ENCODE measurements at regions not wholly inside any gene's neighbourhood (a gene's known extent, or its start where the extent isn't known, plus 50 kb on each side); places are given as distances from the start of the nearest gene placed in this dataset.
A peak's percentile ranks its signal among the peaks of the same experiment; 100 is the strongest.

- Histone ChIP-seq H4K91ac (ENCODE audit: low read depth, low read length) (no peak overlapping the region), H3K9ac (ENCODE audit: low read length) (no peak overlapping the region), H3K23ac (ENCODE audit: low read length) (no peak overlapping the region), H2BK5ac (ENCODE audit: low read depth, low read length, poor library complexity) (no peak overlapping the region), H3K4ac (ENCODE audit: low read depth, low read length) (no peak overlapping the region), H3K27me3 (ENCODE audit: insufficient read depth, low read length) (no peaks in the 10 kb centered on the region), H3K79me2 (ENCODE audit: control insufficient read depth, insufficient read depth, low read length, poor library complexity) (no peaks in the 10 kb centered on the region), H3K18ac (ENCODE audit: low read length) (no peak overlapping the region), H4K12ac (ENCODE audit: low read depth, low read length) (no peak overlapping the region), H3K14ac (ENCODE audit: low read length) (no peak overlapping the region), H3K79me1 (ENCODE audit: low read length) (no peaks in the 10 kb centered on the region), H2AK5ac (ENCODE audit: low read length) (no peak overlapping the region), H4K8ac (ENCODE audit: low read depth, low read length) (no peak overlapping the region), H3K4me3 (ENCODE audit: low read depth, low read length) (no peak overlapping the region), H3K4me2 (ENCODE audit: low read length) (no peak overlapping the region), H3K36me3 (ENCODE audit: control insufficient read depth in 1 of 2, insufficient read depth in 2 of 2, low read length in 2 of 2) (no peaks in the 10 kb centered on the region), H2BK12ac (ENCODE audit: low read length) (no peak overlapping the region), H3K4me1 (ENCODE audit: control insufficient read depth in 1 of 2, insufficient read depth in 2 of 2, low read length in 2 of 2) (no peaks in the 10 kb centered on the region), H2BK120ac (ENCODE audit: insufficient read depth, low read length, poor library complexity) (no peak overlapping the region), H3K9me3 (ENCODE audit: insufficient read depth, low read depth, low read length) (no peaks in the 10 kb centered on the region), H2AFZ (ENCODE audit: insufficient read depth, low read length, poor library complexity) (no peak overlapping the region), H3K27ac (ENCODE audit: low read depth, low read length) (no peak overlapping the region)
- no CpG with 5 or more reads among the region's 3 CpGs for WGBS (ENCODE audit: extremely low coverage, insufficient coverage, insufficient read length)
- peak in 1 of 2 donors; percentile 6 for DNase-seq
Measured at GRCh38 chr7:53658951-53659350, 623.5 kb downstream of the POM121L12 start.

DNA sequence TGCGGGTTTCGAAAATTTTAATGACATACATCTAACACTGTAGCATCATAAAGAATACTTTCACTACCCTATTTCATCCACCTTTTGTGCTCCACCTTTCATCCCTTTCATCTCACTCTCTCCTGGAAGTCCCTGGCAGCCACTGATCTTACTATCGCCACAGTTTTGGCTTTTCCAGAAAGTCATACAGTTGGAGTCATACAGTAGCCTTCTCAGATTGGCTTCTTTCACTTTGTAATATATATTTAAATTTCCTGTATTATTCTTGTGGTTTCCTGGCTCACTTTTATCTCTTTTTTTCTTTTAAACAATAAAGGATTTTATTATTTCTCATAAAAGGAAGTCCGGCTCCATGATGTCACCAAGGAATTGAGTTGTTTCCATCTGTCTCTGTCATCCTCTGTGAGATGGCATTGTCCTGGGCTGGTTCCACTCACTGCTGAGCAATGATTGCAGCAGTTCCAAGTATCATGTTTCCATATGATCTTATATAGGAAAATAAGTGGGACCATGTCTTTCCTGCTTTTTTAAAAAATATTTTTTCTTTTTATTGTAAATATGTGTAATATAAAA is 626.3 kb downstream of the POM121L12 start:
- Histone ChIP-seq H2AFZ (ENCODE audit: insufficient read depth, low read length, poor library complexity) (no peak overlapping the region), H2BK12ac (ENCODE audit: low read length) (no peak overlapping the region), H3K27me3 (ENCODE audit: insufficient read depth, low read length) (no peaks in the 10 kb centered on the region), H3K14ac (ENCODE audit: low read length) (no peak overlapping the region), H3K4ac (ENCODE audit: low read depth, low read length) (no peak overlapping the region), H4K12ac (ENCODE audit: low read depth, low read length) (no peak overlapping the region), H3K27ac (ENCODE audit: low read depth, low read length) (no peak overlapping the region), H3K9me3 (ENCODE audit: insufficient read depth, low read depth, low read length) (no peaks in the 10 kb centered on the region), H3K79me2 (ENCODE audit: control insufficient read depth, insufficient read depth, low read length, poor library complexity) (no peaks in the 10 kb centered on the region), H3K9ac (ENCODE audit: low read length) (no peak overlapping the region), H3K36me3 (ENCODE audit: control insufficient read depth in 1 of 2, insufficient read depth in 2 of 2, low read length in 2 of 2) (no peaks in the 10 kb centered on the region), H3K4me2 (ENCODE audit: low read length) (no peak overlapping the region), H3K4me1 (ENCODE audit: control insufficient read depth in 1 of 2, insufficient read depth in 2 of 2, low read length in 2 of 2) (no peaks in the 10 kb centered on the region), H3K79me1 (ENCODE audit: low read length) (no peaks in the 10 kb centered on the region), H4K8ac (ENCODE audit: low read depth, low read length) (no peak overlapping the region), H2AK5ac (ENCODE audit: low read length) (no peak overlapping the region), H3K4me3 (ENCODE audit: low read depth, low read length) (no peak overlapping the region), H3K23ac (ENCODE audit: low read length) (no peak overlapping the region), H2BK5ac (ENCODE audit: low read depth, low read length, poor library complexity) (no peak overlapping the region), H4K91ac (ENCODE audit: low read depth, low read length) (no peak overlapping the region), H3K18ac (ENCODE audit: low read length) (no peak overlapping the region), H2BK120ac (ENCODE audit: insufficient read depth, low read length, poor library complexity) (no peak overlapping the region)
- no peak for DNase-seq
- WGBS (ENCODE audit: extremely low coverage, insufficient coverage, insufficient read length): no CpG with 5 or more reads among the region's 4 CpGs

GRCh38 chr7:53672681-53673080 is 637.2 kb downstream of the POM121L12 start:
- Histone ChIP-seq H2BK120ac (ENCODE audit: insufficient read depth, low read length, poor library complexity) (no peak overlapping the region), H3K4me2 (ENCODE audit: low read length) (no peak overlapping the region), H2BK5ac (ENCODE audit: low read depth, low read length, poor library complexity) (no peak overlapping the region), H3K27ac (ENCODE audit: low read depth, low read length) (no peak overlapping the region), H3K4me1 (ENCODE audit: control insufficient read depth in 1 of 2, insufficient read depth in 2 of 2, low read length in 2 of 2) (no peaks in the 10 kb centered on the region), H2BK12ac (ENCODE audit: low read length) (no peak overlapping the region), H3K18ac (ENCODE audit: low read length) (no peak overlapping the region), H3K9ac (ENCODE audit: low read length) (no peak overlapping the region), H4K91ac (ENCODE audit: low read depth, low read length) (no peak overlapping the region), H3K79me2 (ENCODE audit: control insufficient read depth, insufficient read depth, low read length, poor library complexity) (no peaks in the 10 kb centered on the region), H3K14ac (ENCODE audit: low read length) (no peak overlapping the region), H3K36me3 (ENCODE audit: control insufficient read depth in 1 of 2, insufficient read depth in 2 of 2, low read length in 2 of 2) (no peaks in the 10 kb centered on the region), H3K23ac (ENCODE audit: low read length) (no peak overlapping the region), H3K9me3 (ENCODE audit: insufficient read depth, low read depth, low read length) (no peaks in the 10 kb centered on the region), H3K27me3 (ENCODE audit: insufficient read depth, low read length) (no peaks in the 10 kb centered on the region), H2AFZ (ENCODE audit: insufficient read depth, low read length, poor library complexity) (no peak overlapping the region), H4K8ac (ENCODE audit: low read depth, low read length) (no peak overlapping the region), H3K79me1 (ENCODE audit: low read length) (no peaks in the 10 kb centered on the region), H3K4ac (ENCODE audit: low read depth, low read length) (no peak overlapping the region), H2AK5ac (ENCODE audit: low read length) (no peak overlapping the region), H4K12ac (ENCODE audit: low read depth, low read length) (no peak overlapping the region), H3K4me3 (ENCODE audit: low read depth, low read length) (no peak overlapping the region)
- DNase-seq: no peak
- WGBS (ENCODE audit: extremely low coverage, insufficient coverage, insufficient read length): no CpG with 5 or more reads among the region's 1 CpG

- no CpG with 5 or more reads among the region's 1 CpG for WGBS (ENCODE audit: extremely low coverage, insufficient coverage, insufficient read length)
- no peak for DNase-seq
- Histone ChIP-seq H3K4me1 (ENCODE audit: control insufficient read depth in 1 of 2, insufficient read depth in 2 of 2, low read length in 2 of 2) (no peaks in the 10 kb centered on the region), H2BK12ac (ENCODE audit: low read length) (no peak overlapping the region), H3K4me2 (ENCODE audit: low read length) (no peak overlapping the region), H4K12ac (ENCODE audit: low read depth, low read length) (no peak overlapping the region), H3K79me1 (ENCODE audit: low read length) (no peaks in the 10 kb centered on the region), H3K23ac (ENCODE audit: low read length) (no peak overlapping the region), H2AK5ac (ENCODE audit: low read length) (no peak overlapping the region), H3K4ac (ENCODE audit: low read depth, low read length) (no peak overlapping the region), H3K27ac (ENCODE audit: low read depth, low read length) (no peak overlapping the region), H3K27me3 (ENCODE audit: insufficient read depth, low read length) (no peaks in the 10 kb centered on the region), H4K8ac (ENCODE audit: low read depth, low read length) (no peak overlapping the region), H3K9me3 (ENCODE audit: insufficient read depth, low read depth, low read length) (no peaks in the 10 kb centered on the region), H3K36me3 (ENCODE audit: control insufficient read depth in 1 of 2, insufficient read depth in 2 of 2, low read length in 2 of 2) (no peaks in the 10 kb centered on the region), H3K79me2 (ENCODE audit: control insufficient read depth, insufficient read depth, low read length, poor library complexity) (no peaks in the 10 kb centered on the region), H3K18ac (ENCODE audit: low read length) (no peak overlapping the region), H2BK120ac (ENCODE audit: insufficient read depth, low read length, poor library complexity) (no peak overlapping the region), H2BK5ac (ENCODE audit: low read depth, low read length, poor library complexity) (no peak overlapping the region), H4K91ac (ENCODE audit: low read depth, low read length) (no peak overlapping the region), H3K4me3 (ENCODE audit: low read depth, low read length) (no peak overlapping the region), H3K14ac (ENCODE audit: low read length) (no peak overlapping the region), H2AFZ (ENCODE audit: insufficient read depth, low read length, poor library complexity) (no peak overlapping the region), H3K9ac (ENCODE audit: low read length) (no peak overlapping the region)
Measured at GRCh38 chr7:53675835-53676234, 640.4 kb downstream of the POM121L12 start.

All from trophoblast cell (in vitro differentiated cells and primary cell).